ENCODE measurements at regions not wholly inside any gene's neighbourhood (a gene's known extent, or its start where the extent isn't known, plus 50 kb on each side); places are given as distances from the start of the nearest gene placed in this dataset.

- Histone ChIP-seq H3K4me1 (no peaks in the 10 kb centered on the region), H3K27ac (replicated peaks) (no peak overlapping the region), H3K9me3 (replicated peaks) (no peaks in the 10 kb centered on the region), H3K27me3 (ENCODE audit: low read depth) (peaks cover 14% of the 10 kb centered on the region), H3K36me3 (no peaks in the 10 kb centered on the region), H3K4me3 (no peak overlapping the region)
- DNase-seq: no peak
- intact Hi-C loops (cut with micrococcal nuclease): no loop called here
- no peak for TF ChIP-seq CTCF (IDR thresholded peaks at IDR 0.05; ENCODE audit: borderline replicate concordance)
These were observed 231.1 kb upstream of the MDFIC2 start for GRCh38 chr3:70543493-70543892.

- TF ChIP-seq CTCF (IDR thresholded peaks at IDR 0.05; ENCODE audit: borderline replicate concordance): no peak
- Histone ChIP-seq H3K36me3 (no peaks in the 10 kb centered on the region), H3K4me1 (no peaks in the 10 kb centered on the region), H3K27me3 (ENCODE audit: low read depth) (peaks cover 31% of the 10 kb centered on the region), H3K4me3 (no peak overlapping the region), H3K9me3 (replicated peaks) (no peaks in the 10 kb centered on the region), H3K27ac (replicated peaks) (no peak overlapping the region)
- DNase-seq: no peak
- intact Hi-C loops (cut with micrococcal nuclease): no loop called here
These were observed 227.5 kb upstream of the MDFIC2 start for GRCh38 chr3:70539908-70540307.

- intact Hi-C loops (cut with micrococcal nuclease): no loop called here
These were observed 220.4 kb upstream of the MDFIC2 start for GRCh38 chr3:70532806-70533205.

GRCh38 chr3:70531838-70532489 is 219.5 kb upstream of the MDFIC2 start:
- Histone ChIP-seq H3K36me3 (no peaks in the 10 kb centered on the region), H3K9me3 (replicated peaks) (no peaks in the 10 kb centered on the region), H3K27me3 (ENCODE audit: low read depth) (peaks cover 9% of the 10 kb centered on the region), H3K4me3 (no peak overlapping the region), H3K4me1 (no peaks in the 10 kb centered on the region), H3K27ac (replicated peaks) (no peak overlapping the region)
- DNase-seq: no peak
- intact Hi-C loops (cut with micrococcal nuclease): no loop called here
- TF ChIP-seq CTCF (IDR thresholded peaks at IDR 0.05; ENCODE audit: borderline replicate concordance): no peak

More at GRCh38 chr3:70532806-70533205, 220.4 kb upstream of the MDFIC2 start:
- H3K27me3 ChIP-seq (ENCODE audit: low read depth): peaks cover 10% of the 10 kb centered on the region
- H3K36me3 ChIP-seq: no peaks in the 10 kb centered on the region
- no peak for TF ChIP-seq CTCF (IDR thresholded peaks at IDR 0.05; ENCODE audit: borderline replicate concordance)
- no peak for DNase-seq
- H3K4me3 ChIP-seq: no peak overlapping the region
- H3K9me3 ChIP-seq (replicated peaks): no peaks in the 10 kb centered on the region
- H3K27ac ChIP-seq (replicated peaks): no peak overlapping the region
- H3K4me1 ChIP-seq: no peaks in the 10 kb centered on the region

- no peak for DNase-seq
- peaks cover 1% of the 10 kb centered on the region for H3K27me3 ChIP-seq (ENCODE audit: low read depth)
- H3K36me3 ChIP-seq: no peaks in the 10 kb centered on the region
- no peak overlapping the region for H3K4me3 ChIP-seq
- H3K27ac ChIP-seq (replicated peaks): no peak overlapping the region
- intact Hi-C loops (cut with micrococcal nuclease): no loop called here
- H3K9me3 ChIP-seq (replicated peaks): no peaks in the 10 kb centered on the region
- H3K4me1 ChIP-seq: no peaks in the 10 kb centered on the region
- peak; percentile 64 for TF ChIP-seq CTCF (IDR thresholded peaks at IDR 0.05; ENCODE audit: borderline replicate concordance)
These were observed 218.7 kb upstream of the MDFIC2 start for GRCh38 chr3:70531063-70531657.

Data from left ventricle myocardium inferior (tissue), 1 donor.